Heart left ventricle (tissue), 16 donors: ENCODE measurements at regions not wholly inside any gene's neighbourhood (a gene's known extent, or its start where the extent isn't known, plus 50 kb on each side); places are given as distances from the start of the nearest gene placed in this dataset.

Experiments used
- ATAC-seq, 4 donors: fragments of 200-7000 bp; cut with Tn5 transposase; one replicate each; pipeline ENCODE4 v1.9.1; 2020 to 2022; ENCODE audit warnings: moderate library complexity in 4 of 4, mild to moderate bottlenecking in 3 of 4, moderate number of reproducible peaks in 1 of 4
- DNase-seq, 5 donors: peaks; one replicate each; pipeline ENCODE4 v3.0.0-alpha.2; 2020
- H3K27ac ChIP-seq, 12 donors: fragments of 200-600 bp; sonication (generic) in 4 of 12; one replicate each; pipeline versions ENCODE4 v1.5.0 to v1.8.0; 2016 to 2022; ENCODE audit warnings: mild to moderate bottlenecking in 2 of 12
- H3K27me3 ChIP-seq, 9 donors: fragments of 200-600 bp; sonication (generic) in 2 of 9; one replicate each; pipeline versions ENCODE4 v1.5.1 to v1.8.0; 2016 to 2022; ENCODE audit warnings: mild to moderate bottlenecking in 3 of 9
- H3K36me3 ChIP-seq, 9 donors: fragments of 200-600 bp; sonication (generic) in 2 of 9; one replicate each; pipeline versions ENCODE4 v1.5.0 to v1.8.0; 2018 to 2022; ENCODE audit warnings: mild to moderate bottlenecking in 2 of 9
- H3K4me1 ChIP-seq, 12 donors: fragments of 200-600 bp; sonication (generic) in 4 of 12; one replicate each; pipeline versions ENCODE4 v1.5.0 to v1.8.0; 2016 to 2022; ENCODE audit warnings: mild to moderate bottlenecking in 3 of 12
- H3K4me3 ChIP-seq, 12 donors: fragments of 200-600 bp; sonication (generic) in 4 of 12; one replicate each; pipeline versions ENCODE4 v1.5.0 to v1.8.0; 2017 to 2022; ENCODE audit warnings: mild to moderate bottlenecking in 9 of 12, moderate library complexity in 4 of 12
- H3K9me3 ChIP-seq, 12 donors: fragments of 200-600 bp; sonication (generic) in 4 of 12; one replicate each; pipeline versions ENCODE4 v1.5.0 to v1.8.0; 2016 to 2022; ENCODE audit warnings: mild to moderate bottlenecking in 1 of 12
- POLR2A ChIP-seq, 2 donors: fragments of 450-650 bp; IDR thresholded peaks; one replicate each; pipeline ENCODE4 v1.6.1; 2017; ENCODE audit warnings: antibody characterized with exemption in 2 of 2, mild to moderate bottlenecking in 2 of 2, moderate library complexity in 2 of 2
- WGBS, 4 donors: extraction: QIAGEN DNeasy Blood & Tissue Kit in 2 of 4; methylation state at CpG; one replicate each; pipeline versions ENCODE4 v1.1.5 to v1.1.7; 2013 to 2018; 5-methylcytosine and 5-hydroxymethylcytosine counted together
- intact Hi-C, 10 donors: fragments of 100-400 bp; cut with DNase I; formaldehyde crosslinking; loops; one replicate each; pipeline versions ENCODE4 v1.11.1 to v1.14.2; 2022
- TF ChIP-seq, protein P1 (sequence below), 12 donors: fragments of 200-600 bp; sonication (generic) in 4 of 12; IDR thresholded peaks; one replicate each; pipeline versions ENCODE4 v1.5.0 to v1.8.0; 2018 to 2022; ENCODE audit warnings: antibody characterized with exemption in 12 of 12, mild to moderate bottlenecking in 5 of 12
- donor health status: ischemic (EF 13 %, LVEDD 7.1; RV severe dilation, severe dysfunction).
- donor health status: healthy with polysubstance abuse.
- donor health status: DM: no; HTN: yes; CAD: no.
- donor health status: DM: no; HTN: no; CAD: no.
- donor health status: ischemic (EF 25% LVEDD 6.9; RV normal size, moderate dysfunction).
- donor health status: ischemic (EF 25% LVEDD 5.7; RV mildly dilated, moderate dysfunction).
- donor health status: healthy.
- donor health status: DM: yes; HTN: yes; CAD: no.
- donor health status: ischemic (EF 35%, LVEDD 5.7; RV mildly dilated, moderate dysfunction).
- donor health status: nonischemic (EF 11% LVEDD 7.7; RV severe dilation, severe dysfunction).
- donor health status: DM: yes; HTN: yes; CAD: no.
- donor health status: PGD.
- donor health status: ischemic (EF 29% LVEDD 5.4; RV normal size, mild dysfunction).
- donor health status: nonischemic (EF 23%, LVEDD 6.1; RV moderate dilation, normal function).

DNA sequence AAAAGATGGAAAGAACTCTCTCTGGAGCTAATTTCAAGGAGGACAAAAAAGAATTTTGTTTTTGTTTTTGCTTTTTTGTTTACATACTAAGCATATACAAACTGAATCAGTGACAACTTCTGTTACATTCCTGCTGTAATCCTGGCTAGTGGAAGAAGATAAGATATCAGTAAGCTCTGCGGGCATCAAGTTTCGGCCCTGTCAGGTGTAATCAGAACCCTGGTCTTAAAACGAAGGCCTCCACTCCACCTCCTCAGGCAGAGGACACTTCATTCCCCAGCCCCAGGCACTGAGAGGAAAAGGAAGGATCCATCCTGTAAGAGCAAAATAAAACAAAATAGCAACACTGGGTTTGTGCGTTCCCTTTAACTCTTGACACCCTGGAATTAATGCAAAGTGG lies 88.9 kb upstream of the ARHGAP29 start:
- Histone ChIP-seq H3K36me3 (no peaks in the 10 kb centered on the region), H3K27ac (peak overlapping the region; percentile 35 to 81 (median 76)), H3K9me3 (no peaks in the 10 kb centered on the region), H3K4me3 (no peak overlapping the region), H3K27me3 (peaks cover 0 to 20% (median 0%) of the 10 kb centered on the region in 9 donors), H3K4me1 (peaks cover 6 to 90% (median 54%) of the 10 kb centered on the region in 12 donors)
- intact Hi-C loops = loop anchor here in 8 of 10 donors (2.0 to 5.0 kb wide), 5 partner anchors 28 to 89 kb away; partner anchors contain the start of gene ARHGAP29 (in 2 of the 8)
- ATAC-seq (no peak), DNase-seq (no peak)
- WGBS, 4 donors = 27 to 38% (median 36%) methylated on average over 4 of the region's 4 CpGs
- no peak for TF ChIP-seq POLR2A (IDR thresholded peaks at IDR 0.05)
- TF ChIP-seq, protein P1, sequence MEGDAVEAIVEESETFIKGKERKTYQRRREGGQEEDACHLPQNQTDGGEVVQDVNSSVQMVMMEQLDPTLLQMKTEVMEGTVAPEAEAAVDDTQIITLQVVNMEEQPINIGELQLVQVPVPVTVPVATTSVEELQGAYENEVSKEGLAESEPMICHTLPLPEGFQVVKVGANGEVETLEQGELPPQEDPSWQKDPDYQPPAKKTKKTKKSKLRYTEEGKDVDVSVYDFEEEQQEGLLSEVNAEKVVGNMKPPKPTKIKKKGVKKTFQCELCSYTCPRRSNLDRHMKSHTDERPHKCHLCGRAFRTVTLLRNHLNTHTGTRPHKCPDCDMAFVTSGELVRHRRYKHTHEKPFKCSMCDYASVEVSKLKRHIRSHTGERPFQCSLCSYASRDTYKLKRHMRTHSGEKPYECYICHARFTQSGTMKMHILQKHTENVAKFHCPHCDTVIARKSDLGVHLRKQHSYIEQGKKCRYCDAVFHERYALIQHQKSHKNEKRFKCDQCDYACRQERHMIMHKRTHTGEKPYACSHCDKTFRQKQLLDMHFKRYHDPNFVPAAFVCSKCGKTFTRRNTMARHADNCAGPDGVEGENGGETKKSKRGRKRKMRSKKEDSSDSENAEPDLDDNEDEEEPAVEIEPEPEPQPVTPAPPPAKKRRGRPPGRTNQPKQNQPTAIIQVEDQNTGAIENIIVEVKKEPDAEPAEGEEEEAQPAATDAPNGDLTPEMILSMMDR (IDR thresholded peaks at IDR 0.05) = no peak

DNA sequence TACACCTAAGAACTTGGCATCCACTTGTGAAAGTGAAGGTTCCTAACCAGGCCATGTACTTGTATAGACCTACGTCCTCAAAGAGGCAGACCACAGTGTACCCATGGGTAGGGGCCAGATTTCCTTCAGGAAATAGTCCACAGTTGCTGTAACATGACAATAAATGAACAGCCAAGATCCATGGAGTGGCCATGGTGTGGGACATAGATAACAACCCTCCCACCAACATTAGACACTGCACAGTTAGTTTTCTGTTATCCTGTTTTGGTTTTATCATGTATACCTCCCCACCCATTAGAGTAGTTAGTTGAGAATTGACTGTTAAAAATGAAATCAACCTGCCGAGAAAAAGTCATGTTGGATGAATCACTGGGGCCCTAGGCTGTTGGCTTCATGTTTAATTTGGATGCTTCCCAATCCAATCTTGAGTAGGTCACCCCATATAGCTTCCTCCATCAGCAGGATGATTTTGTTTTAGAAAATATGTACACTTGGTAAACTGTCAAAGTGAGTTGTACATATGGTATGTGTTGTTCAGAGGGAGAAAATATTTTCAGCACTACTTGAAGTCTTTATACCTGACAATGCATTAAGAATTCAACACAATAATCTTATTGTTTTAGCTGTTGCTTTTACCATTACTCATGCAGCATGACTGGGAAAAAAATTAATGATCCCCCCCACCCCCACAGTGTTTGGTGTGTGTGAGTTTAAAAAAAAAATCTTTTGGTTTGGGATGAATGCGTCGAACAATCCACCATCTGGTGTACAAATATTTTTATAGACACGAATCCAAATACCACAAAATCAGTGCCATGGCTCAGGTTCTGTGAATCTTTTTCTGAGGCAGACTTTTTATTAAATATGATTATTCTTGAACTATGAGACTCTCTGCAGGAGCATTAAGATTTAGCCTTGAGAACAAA lies 88.3 kb upstream of the ARHGAP29 start:
- Histone ChIP-seq H3K27ac (peak overlapping the region; percentile 35 to 81 (median 76)), H3K36me3 (no peaks in the 10 kb centered on the region), H3K4me1 (peaks cover 6 to 91% (median 56%) of the 10 kb centered on the region in 12 donors), H3K27me3 (peaks cover 0 to 16% (median 0%) of the 10 kb centered on the region in 9 donors), H3K4me3 (no peak overlapping the region), H3K9me3 (no peaks in the 10 kb centered on the region)
- intact Hi-C loops = loop anchor here in 8 of 10 donors (2.0 to 5.0 kb wide), 5 partner anchors 27 to 88 kb away; partner anchors contain the start of gene ARHGAP29 (in 2 of the 8)
- peak in 3 of 5 donors; percentile 29 to 63 (median 38) for DNase-seq
- TF ChIP-seq POLR2A (IDR thresholded peaks at IDR 0.05) = no peak
- TF ChIP-seq, protein P1 (IDR thresholded peaks at IDR 0.05) = no peak
- ATAC-seq = peak; percentile 52 to 76 (median 62)
- 41 to 45% (median 44%) methylated on average over 5 of the region's 5 CpGs for WGBS, 4 donors

DNA sequence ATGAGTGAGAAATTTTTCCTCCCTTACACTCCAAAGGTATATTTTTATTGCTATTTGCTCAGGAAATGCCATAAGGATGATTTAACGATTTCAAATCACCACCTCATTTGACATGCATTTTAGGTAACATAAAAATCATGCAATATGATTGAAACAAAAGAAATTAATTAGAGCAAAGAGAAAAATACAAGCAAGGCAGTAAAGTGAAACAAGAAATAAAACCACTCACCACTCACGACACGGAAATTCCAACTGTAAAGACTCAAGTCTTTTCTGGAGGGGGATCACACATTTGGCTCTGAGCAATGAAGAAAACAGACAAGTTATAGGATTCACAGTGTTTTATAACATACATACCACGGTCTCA lies 86.8 kb upstream of the ARHGAP29 start:
- Histone ChIP-seq H3K9me3 (no peaks in the 10 kb centered on the region), H3K27me3 (peaks cover 0 to 12% (median 0%) of the 10 kb centered on the region in 9 donors), H3K27ac (peak overlapping the region in 11 of 12 donors; percentile 40 to 81 (median 76)), H3K36me3 (no peaks in the 10 kb centered on the region), H3K4me3 (no peak overlapping the region), H3K4me1 (peaks cover 6 to 93% (median 56%) of the 10 kb centered on the region in 12 donors)
- no peak for TF ChIP-seq POLR2A (IDR thresholded peaks at IDR 0.05)
- TF ChIP-seq, protein P1 (IDR thresholded peaks at IDR 0.05) = no peak
- 55 to 64% (median 60%) methylated on average over 4 of the region's 4 CpGs for WGBS, 4 donors
- DNase-seq = no peak
- intact Hi-C loops = no loop called here
- no peak for ATAC-seq
